ENCODE measurements at regions not wholly inside any gene's neighbourhood (a gene's known extent, or its start where the extent isn't known, plus 50 kb on each side); places are given as distances from the start of the nearest gene placed in this dataset.

DNA sequence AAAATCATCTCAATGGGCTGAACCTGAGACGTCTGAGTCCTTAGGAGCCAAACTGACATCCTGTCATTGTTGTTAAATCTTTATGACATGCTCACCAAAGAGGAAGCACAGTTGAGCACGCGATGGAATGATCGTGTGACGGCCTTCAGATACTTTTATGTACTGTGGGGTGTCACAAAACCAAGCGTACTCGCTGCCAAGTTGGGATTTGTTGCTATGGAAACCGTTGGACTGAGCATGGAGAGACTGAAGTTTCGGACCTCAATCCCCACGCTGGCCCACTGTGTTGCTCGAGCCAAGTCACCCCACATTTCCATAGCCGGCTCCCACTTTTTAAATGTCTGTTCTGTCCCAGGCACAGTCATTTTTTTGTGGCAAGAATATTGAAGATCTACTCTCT lies 222.8 kb upstream of the SDK2 start:
- TF ChIP-seq, protein P1, sequence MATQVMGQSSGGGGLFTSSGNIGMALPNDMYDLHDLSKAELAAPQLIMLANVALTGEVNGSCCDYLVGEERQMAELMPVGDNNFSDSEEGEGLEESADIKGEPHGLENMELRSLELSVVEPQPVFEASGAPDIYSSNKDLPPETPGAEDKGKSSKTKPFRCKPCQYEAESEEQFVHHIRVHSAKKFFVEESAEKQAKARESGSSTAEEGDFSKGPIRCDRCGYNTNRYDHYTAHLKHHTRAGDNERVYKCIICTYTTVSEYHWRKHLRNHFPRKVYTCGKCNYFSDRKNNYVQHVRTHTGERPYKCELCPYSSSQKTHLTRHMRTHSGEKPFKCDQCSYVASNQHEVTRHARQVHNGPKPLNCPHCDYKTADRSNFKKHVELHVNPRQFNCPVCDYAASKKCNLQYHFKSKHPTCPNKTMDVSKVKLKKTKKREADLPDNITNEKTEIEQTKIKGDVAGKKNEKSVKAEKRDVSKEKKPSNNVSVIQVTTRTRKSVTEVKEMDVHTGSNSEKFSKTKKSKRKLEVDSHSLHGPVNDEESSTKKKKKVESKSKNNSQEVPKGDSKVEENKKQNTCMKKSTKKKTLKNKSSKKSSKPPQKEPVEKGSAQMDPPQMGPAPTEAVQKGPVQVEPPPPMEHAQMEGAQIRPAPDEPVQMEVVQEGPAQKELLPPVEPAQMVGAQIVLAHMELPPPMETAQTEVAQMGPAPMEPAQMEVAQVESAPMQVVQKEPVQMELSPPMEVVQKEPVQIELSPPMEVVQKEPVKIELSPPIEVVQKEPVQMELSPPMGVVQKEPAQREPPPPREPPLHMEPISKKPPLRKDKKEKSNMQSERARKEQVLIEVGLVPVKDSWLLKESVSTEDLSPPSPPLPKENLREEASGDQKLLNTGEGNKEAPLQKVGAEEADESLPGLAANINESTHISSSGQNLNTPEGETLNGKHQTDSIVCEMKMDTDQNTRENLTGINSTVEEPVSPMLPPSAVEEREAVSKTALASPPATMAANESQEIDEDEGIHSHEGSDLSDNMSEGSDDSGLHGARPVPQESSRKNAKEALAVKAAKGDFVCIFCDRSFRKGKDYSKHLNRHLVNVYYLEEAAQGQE (IDR thresholded peaks at IDR 0.05; ENCODE audit: insufficient read depth in 1 of 2, low read depth in 2 of 2, low read length in 2 of 2) = no peak
- TF ChIP-seq POLR2AphosphoS5 (IDR thresholded peaks at IDR 0.05; ENCODE audit: low read depth, low read length) = no peak
- TF ChIP-seq TAF1 (IDR thresholded peaks at IDR 0.05; ENCODE audit: borderline replicate concordance, insufficient read depth, low read length) = no peak

All from PFSK-1 (cell line).